CD4-positive, alpha-beta T cell treated with Interleukin-2 at 100 ng/mL for 4 hours (primary cell): ENCODE measurements at regions not wholly inside any gene's neighbourhood (a gene's known extent, or its start where the extent isn't known, plus 50 kb on each side); places are given as distances from the start of the nearest gene placed in this dataset.
"Not testable (repeated sequence)": the region's sequence is repeated elsewhere in the genome, so short reads cannot be mapped to it uniquely, and the experiment has no call there.

Experiments used
- DNase-seq: peaks from one replicate; pipeline ENCODE4 v3.0.0-alpha.2; 2020; ENCODE audit warnings: low spot score

DNA sequence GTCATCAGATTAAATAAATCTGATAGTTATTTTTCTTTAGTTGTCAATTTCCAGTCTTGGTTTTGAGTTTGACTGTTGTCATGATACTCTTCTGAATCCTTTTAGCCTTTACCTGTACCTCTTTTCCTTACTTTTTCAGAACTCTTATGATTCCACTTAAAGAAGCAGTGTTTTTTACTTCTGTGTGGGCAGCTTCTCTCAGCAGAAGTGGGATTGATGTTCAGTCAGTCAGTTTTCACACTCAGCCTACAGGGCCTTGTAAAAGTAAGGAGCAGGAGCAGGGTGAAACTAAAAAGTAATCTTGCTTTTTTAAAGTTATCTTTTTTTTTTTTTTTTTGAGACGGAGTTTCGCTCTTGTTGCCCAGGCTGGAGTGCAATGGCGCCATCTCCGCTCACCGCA is 75.1 kb downstream of the HAUS1 start:
- no peak for DNase-seq

GRCh38 chr18:46182633-46183358 is 78.6 kb downstream of the HAUS1 start:
- no peak for DNase-seq

- not testable (repeated sequence) for DNase-seq
These were observed 80.1 kb downstream of the HAUS1 start for GRCh38 chr18:46184296-46184695.

GRCh38 chr18:46184727-46185126 is 80.5 kb downstream of the HAUS1 start:
- no peak for DNase-seq

DNA sequence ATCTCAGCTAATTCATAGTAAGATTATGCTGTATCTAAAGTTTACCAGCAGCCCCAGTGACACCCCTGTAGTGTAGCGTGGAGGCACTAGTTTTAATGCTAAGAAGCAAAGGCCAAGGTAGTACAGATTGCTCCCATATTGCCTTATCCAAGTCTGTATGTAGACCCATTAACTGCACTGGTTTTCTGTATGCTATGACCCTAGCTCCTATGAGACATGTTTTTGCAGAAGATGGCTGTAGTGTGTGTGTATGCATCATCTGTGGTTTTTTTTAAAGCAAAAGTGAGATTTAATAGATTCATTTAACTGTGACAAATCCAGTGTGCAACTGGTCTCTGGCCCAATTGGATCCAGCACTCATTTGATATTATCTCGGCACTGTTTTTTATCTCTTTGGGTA is 86.5 kb downstream of the HAUS1 start:
- no peak for DNase-seq

DNA sequence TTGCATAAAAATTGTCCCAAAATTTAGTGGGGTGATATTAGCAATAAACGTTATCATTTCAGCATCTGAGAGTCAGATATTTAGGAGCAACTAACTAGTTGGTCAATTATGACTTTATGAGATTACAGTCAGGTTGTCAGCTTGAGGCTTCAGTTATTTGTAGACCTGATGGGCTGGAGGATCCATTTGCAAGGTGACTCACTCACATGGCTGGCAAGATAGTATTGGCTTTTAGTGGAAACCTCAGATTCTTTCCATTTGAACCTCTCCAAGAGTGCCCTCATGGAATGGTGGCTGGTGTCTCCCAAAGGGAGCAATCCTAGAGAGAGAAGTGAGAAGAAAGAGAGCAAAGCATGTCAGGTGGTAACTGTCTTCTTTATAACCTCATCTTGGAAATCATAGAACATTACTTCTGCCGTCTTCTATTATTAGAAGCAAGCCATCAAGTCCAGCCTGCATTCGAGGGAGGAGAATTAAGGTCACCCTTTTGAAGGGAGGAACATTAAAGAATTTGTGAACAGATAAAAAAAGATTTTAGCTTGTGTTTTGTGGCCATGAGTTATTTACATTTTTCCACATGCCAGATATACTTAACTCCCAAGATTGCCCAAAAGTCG is 92.5 kb downstream of the HAUS1 start:
- no peak for DNase-seq

DNA sequence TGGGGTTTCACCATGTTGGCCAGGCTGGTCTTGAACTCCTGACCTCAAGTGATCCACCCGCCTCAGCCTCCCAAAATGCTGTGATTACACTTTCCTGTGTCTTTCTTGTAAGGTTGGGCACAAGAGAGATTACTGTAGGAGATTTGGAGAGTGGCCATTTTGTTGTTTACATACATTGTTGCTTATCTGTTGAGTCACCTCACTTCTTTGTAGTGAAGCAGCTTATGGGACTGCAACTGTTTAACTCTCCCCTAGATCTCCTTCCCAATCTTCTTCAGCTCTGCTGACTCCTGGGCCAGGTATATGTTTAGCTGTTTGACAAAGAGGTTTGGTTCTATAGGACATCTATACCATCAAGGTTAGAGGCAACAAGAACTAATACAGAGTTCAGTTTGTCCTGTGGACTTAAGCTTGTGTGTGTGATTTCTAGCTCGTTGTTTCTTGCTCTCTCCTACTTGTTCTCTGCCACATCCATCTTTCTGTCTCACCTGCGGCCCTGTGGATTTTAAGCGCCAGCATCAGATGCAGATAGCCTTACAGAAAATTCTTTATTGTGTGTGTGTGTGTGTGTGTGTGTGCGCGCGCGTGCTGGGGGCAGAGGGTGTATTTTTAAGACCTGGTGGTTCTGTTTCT is 95.4 kb downstream of the HAUS1 start:
- peak; percentile 33 for DNase-seq

- DNase-seq = not testable (repeated sequence)
These were observed 96.2 kb downstream of the HAUS1 start for GRCh38 chr18:46200178-46201055.

- DNase-seq = no peak
These were observed 100.0 kb downstream of the HAUS1 start for GRCh38 chr18:46204143-46204542.

DNA sequence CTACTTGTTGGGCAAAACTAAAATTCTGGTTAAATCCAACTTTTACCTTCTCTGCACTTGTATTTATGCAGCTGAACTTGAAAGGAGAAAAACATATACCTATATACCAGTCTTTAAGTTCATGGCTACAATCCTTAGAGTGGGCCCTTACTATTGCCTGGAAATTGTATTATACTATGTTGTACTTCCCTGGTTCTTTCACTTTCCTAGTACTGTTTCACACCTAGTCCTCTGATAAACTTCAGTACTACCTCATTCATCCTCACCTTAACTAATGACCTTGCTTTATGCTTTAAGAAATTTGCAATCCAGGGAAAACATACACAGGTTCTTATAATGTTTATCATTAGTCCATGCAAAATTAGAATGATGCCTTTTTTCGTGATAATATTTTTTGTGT is 103.8 kb downstream of the HAUS1 start:
- no peak for DNase-seq

DNA sequence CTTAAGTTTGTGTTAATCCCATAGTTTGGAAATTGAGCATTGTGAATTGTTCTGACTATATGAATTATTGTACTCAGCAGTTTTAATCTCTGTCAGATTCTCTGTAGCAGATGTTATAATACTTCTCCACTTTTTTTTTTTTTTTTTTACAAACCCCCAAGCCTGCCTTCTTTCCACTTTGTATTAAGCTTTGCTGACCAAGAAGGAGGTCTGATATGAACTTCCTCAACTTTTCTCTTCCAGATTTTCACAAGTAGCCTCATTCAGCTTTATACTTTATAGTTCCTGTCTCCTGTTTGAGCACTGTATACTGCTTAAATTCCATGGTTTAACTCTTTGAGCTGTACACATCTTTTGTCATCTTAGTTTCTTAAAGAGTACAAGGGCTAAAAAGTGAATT is 105.0 kb downstream of the HAUS1 start:
- no peak for DNase-seq

- DNase-seq = peak; percentile 42
These were observed 107.6 kb downstream of the HAUS1 start for GRCh38 chr18:46211816-46212215.

- no peak for DNase-seq
These were observed 108.2 kb downstream of the HAUS1 start for GRCh38 chr18:46212398-46212797.

DNA sequence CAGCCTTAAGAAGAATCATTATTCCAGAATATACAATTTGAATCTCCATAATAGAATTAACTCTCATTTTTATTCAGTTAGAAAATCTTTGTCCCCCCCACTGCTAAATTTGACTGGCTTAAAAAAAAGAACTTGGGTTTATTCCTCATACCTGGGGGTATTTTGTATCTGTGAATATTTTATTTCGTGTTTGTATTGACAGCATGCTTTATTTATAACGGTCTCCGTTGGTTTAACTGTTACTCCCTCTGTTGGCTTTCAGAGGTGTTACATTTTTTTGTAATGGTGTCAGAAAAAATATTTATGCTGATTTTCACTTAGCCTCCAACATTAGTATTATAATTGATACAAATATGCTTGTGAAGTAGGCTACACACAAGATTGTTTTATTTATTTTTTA is 109.1 kb downstream of the HAUS1 start:
- DNase-seq = peak; percentile 60

DNA sequence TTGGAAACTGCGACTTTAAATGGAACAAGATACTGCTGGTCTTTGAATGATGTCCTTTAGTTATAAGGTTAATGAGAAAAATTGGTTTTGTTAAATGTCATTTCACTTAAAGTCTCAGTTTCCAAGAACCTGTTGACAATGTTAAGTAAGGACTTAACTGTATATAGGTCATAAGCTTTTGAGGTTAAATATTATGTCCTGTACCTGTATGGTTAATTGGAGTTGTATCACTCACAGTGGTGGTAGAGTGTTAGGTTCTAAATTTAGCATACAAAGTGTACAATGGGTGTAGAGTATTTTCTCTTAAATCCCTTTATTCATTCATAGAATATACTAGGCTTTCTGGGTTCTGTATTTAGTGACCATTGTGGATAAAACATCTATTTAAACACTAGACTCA is 110.2 kb downstream of the HAUS1 start:
- DNase-seq = no peak

GRCh38 chr18:46215902-46216723 is 111.9 kb downstream of the HAUS1 start:
- no peak for DNase-seq

GRCh38 chr18:46220116-46220515 is 115.9 kb downstream of the HAUS1 start:
- no peak for DNase-seq

DNA sequence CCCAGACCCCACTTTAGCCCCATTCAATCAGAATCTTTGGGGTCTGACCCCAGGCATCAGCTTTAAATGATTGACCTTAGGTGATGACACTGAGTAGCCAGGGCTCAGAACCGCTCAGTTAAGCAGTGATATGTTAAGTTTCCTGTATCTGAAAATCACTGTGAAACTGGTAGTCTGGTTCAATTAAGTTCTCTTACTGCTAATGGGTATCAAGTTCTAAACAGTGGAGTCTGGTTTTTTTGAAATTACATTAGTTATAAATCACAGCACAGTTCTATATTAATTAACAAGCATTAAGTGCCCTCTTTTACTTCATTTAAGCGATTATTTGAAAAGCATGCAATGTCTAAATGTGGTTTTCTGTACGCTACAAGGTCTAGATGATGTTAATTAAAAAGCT is 117.9 kb downstream of the HAUS1 start:
- no peak for DNase-seq

DNA sequence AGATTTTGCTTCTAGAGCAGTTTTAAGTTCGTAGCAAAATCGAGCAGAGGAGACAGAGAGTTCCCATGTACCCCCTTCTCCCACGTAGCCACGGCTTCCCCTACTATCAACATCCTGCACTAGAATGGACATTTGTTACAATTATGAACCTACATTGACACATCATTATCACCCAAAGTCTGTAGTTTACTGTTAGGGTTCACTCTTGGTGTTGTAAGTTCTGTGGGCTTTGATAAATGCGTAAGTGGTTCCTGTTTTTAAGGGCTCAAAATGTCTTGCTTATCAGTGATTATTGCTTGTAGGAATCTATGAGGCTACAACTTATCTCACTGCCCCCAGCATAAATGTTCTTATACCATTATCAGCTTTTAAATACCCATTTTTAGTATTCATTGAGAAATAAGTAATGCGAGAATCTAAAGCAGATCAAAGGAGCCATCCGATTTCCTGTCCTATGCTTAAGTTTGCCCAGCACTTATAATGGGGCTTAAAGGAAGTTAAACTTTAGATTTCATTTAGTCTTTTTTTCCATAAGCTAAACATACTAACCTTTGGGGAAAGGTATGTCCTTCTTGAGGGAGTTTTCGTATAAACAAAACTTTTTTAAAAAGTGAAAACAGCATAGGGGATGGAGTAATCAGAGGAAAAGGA is 118.7 kb downstream of the HAUS1 start:
- no peak for DNase-seq

DNA sequence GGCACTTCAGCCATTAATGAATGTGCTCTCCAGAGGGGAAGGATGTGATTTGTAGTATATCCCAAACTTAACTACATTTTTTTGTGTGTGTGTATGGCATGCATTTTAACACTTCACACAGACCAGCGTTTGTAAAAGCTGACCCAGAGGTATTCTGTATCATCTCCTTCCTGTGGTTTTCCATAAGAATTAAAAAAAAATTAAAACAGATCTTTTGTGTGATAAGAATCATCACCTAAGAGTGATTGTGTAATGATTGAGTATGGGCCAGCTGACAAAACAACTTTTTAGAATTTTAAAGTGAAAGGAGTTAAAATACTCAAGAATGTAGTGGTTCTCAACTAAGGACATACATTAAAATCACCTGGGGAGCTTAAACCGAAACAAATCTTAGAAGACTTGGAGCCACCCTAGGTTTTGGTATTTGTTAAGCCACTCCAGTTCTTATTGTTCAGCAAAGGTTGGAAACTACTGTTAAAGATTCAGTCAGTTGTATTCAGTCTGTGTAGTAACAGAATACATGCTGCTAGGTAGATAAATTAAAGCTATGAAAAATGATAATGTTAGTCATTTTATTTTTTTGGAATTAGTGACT is 120.1 kb downstream of the HAUS1 start:
- DNase-seq = peak; percentile 20

DNA sequence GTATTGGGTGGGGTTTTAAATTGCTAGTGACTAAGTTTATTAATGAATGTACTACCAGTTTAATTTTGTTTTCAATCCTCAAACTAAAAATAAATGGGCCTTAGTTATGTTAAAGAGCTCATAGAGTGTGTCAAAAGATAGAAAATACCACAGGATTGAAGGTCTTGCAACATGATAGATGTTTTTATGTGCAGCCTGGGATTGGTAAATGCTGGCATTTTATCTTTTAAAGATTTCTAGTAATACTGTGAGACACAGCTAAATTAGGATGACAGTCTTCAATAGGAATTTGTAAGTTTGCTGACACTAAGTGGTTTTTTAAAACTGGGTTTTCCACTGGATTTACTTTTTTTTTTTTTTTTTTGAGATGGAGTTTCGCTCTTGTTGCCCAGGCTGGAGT is 122.3 kb downstream of the HAUS1 start:
- DNase-seq = no peak
